IMR-90 (cell line): ENCODE measurements at regions not wholly inside any gene's neighbourhood (a gene's known extent, or its start where the extent isn't known, plus 50 kb on each side); places are given as distances from the start of the nearest gene placed in this dataset.

Experiments used
- BHLHE40 ChIP-seq: fragments of 150-350 bp; IDR thresholded peaks from 2 replicates; pipeline ENCODE4 v1.6.1; 2016; ENCODE audit warnings: mild to moderate bottlenecking, low read depth, low read length
- CEBPB ChIP-seq: IDR thresholded peaks from 2 replicates; pipeline ENCODE4 v1.6.1; 2012; ENCODE audit warnings: low read depth, low read length, improper control_type of control experiment
- MXI1 ChIP-seq: IDR thresholded peaks from 2 replicates; pipeline ENCODE4 v1.6.1; 2012; ENCODE audit warnings: low read depth, mild to moderate bottlenecking, low read length, moderate library complexity, borderline replicate concordance
- POLR2A ChIP-seq: IDR thresholded peaks from 2 replicates; pipeline ENCODE4 v1.6.1; 2012; ENCODE audit warnings: mild to moderate bottlenecking, low read depth, low read length
- RAD21 ChIP-seq: IDR thresholded peaks from 2 replicates; pipeline ENCODE4 v1.6.1; 2012; ENCODE audit warnings: low read length, improper control_type of control experiment
- SMC3 ChIP-seq: fragments of 150-350 bp; IDR thresholded peaks from 2 replicates; pipeline ENCODE4 v1.6.1; 2016; ENCODE audit warnings: low read depth, mild to moderate bottlenecking, antibody characterized with exemption, low read length, moderate library complexity
- TF ChIP-seq, protein P1 (sequence below): conservative IDR thresholded peaks from 2 replicates; pipeline ENCODE4 v1.5.1; 2012; ENCODE audit warnings: mild to moderate bottlenecking, low read depth, low read length, improper control_type of control experiment
- TF ChIP-seq, protein P2 (sequence below): fragments of 150-350 bp; IDR thresholded peaks from 2 replicates; pipeline ENCODE4 v1.6.1; 2017; ENCODE audit warnings: mild to moderate bottlenecking, antibody characterized with exemption, low read length, low read depth

DNA sequence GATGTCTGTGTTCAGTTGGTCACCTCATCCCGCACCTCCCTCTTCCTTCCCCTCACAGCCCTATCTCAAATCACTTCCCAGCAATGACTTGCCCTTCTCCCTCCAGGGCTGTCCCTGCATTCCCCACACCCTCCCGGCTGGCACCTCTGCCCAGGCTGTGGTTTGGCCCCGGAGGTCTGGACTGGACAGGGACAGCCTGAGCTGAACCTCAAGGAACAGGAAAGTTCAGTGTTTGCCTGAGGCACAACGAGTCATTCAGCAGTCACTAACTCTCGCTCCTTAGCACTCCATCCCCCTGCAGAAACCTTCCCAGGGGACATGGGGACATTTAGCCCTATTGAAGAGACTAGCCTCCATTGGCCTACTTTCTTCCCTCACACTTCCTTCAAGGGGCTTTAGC, 58.3 kb upstream of the MAP3K1 start:
- TF ChIP-seq, protein P1, sequence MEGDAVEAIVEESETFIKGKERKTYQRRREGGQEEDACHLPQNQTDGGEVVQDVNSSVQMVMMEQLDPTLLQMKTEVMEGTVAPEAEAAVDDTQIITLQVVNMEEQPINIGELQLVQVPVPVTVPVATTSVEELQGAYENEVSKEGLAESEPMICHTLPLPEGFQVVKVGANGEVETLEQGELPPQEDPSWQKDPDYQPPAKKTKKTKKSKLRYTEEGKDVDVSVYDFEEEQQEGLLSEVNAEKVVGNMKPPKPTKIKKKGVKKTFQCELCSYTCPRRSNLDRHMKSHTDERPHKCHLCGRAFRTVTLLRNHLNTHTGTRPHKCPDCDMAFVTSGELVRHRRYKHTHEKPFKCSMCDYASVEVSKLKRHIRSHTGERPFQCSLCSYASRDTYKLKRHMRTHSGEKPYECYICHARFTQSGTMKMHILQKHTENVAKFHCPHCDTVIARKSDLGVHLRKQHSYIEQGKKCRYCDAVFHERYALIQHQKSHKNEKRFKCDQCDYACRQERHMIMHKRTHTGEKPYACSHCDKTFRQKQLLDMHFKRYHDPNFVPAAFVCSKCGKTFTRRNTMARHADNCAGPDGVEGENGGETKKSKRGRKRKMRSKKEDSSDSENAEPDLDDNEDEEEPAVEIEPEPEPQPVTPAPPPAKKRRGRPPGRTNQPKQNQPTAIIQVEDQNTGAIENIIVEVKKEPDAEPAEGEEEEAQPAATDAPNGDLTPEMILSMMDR = no peak
- TF ChIP-seq POLR2A (no peak), CEBPB (no peak), BHLHE40 (no peak), MXI1 (no peak), RAD21 (no peak), SMC3 (no peak)
- TF ChIP-seq, protein P2, sequence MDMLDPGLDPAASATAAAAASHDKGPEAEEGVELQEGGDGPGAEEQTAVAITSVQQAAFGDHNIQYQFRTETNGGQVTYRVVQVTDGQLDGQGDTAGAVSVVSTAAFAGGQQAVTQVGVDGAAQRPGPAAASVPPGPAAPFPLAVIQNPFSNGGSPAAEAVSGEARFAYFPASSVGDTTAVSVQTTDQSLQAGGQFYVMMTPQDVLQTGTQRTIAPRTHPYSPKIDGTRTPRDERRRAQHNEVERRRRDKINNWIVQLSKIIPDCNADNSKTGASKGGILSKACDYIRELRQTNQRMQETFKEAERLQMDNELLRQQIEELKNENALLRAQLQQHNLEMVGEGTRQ = no peak
